Esophagus muscularis mucosa (tissue), 4 donors: ENCODE measurements at regions not wholly inside any gene's neighbourhood (a gene's known extent, or its start where the extent isn't known, plus 50 kb on each side); places are given as distances from the start of the nearest gene placed in this dataset.

Experiments
- CTCF ChIP-seq, 3 experiments: fragments of 200-600 bp in 2 of 3; fragments of 450-650 bp in 1 of 3; sonication (generic) in 2 of 3; IDR thresholded peaks; one replicate each; pipeline ENCODE4 v1.5.1; 2017 to 2019; ENCODE audit warnings: antibody characterized with exemption in 3 of 3, mild to moderate bottlenecking in 2 of 3, moderate library complexity in 1 of 3
- EP300 ChIP-seq: sonication (generic); formaldehyde crosslinking; IDR thresholded peaks from one replicate; pipeline ENCODE4 v1.6.1; 2017; ENCODE audit warnings: antibody characterized with exemption
- POLR2AphosphoS5 ChIP-seq, 2 donors: sonication (generic); formaldehyde crosslinking; IDR thresholded peaks; one replicate each; pipeline ENCODE4 v1.6.1; 2017; ENCODE audit warnings: antibody characterized with exemption in 2 of 2

DNA sequence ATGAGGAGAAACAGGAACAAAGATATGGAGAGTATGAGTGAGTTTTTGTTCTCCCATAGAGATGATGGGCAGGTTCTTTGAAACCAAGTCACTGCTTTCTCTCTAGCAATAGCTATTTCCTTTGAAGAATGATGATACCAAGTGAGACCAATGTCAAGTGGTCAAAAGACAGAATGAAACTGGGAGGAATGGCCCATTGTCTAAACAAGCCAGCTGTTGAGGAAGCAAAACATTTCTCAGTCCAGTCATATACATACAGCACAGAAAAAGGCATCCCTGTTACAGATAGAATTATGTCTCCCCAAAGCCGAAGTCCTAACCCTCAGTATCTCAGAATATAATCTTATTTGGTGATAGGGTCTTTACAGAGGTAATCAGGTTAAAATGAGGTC lies 66.1 kb upstream of the EPC2 start:
- TF ChIP-seq POLR2AphosphoS5 (IDR thresholded peaks at IDR 0.05) (no peak), CTCF (IDR thresholded peaks at IDR 0.05) (no peak), EP300 (no peak)
